ENCODE measurements at regions not wholly inside any gene's neighbourhood (a gene's known extent, or its start where the extent isn't known, plus 50 kb on each side); places are given as distances from the start of the nearest gene placed in this dataset.

DNA sequence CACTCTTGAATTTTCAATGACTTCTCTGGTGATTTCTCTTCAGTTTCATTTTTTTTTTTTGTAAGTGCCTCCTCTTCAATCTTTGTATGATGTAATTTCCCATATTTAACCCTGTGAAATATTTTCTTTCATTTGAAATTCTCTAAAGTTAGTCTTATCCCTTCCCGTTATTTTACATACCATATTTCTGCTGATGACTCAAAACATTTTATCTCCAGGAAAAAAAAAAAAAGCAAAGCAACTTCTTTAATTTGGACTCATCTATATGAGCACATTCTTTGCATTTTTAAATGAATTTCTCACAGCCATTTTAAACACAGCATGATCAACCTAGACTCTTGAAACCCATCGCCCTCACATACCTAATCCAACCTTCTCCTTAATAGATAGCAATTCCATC lies 1831.4 kb downstream of the ARAP2 start:
- Histone ChIP-seq H3K4me2 (ENCODE audit: low read length) (no peak overlapping the region), H3K4me1 (ENCODE audit: control insufficient read depth in 1 of 2, insufficient read depth in 2 of 2, low read length in 2 of 2) (no peaks in the 10 kb centered on the region), H3K36me3 (ENCODE audit: control insufficient read depth in 1 of 2, insufficient read depth in 2 of 2, low read length in 2 of 2) (no peaks in the 10 kb centered on the region), H3K9ac (ENCODE audit: low read length) (no peak overlapping the region), H3K27ac (ENCODE audit: low read depth, low read length) (no peak overlapping the region), H3K9me3 (ENCODE audit: control insufficient read depth in 1 of 2, insufficient read depth in 1 of 2, low read depth in 1 of 2, low read length in 2 of 2) (no peaks in the 10 kb centered on the region), H2AFZ (ENCODE audit: low read depth, low read length, poor library complexity, severe bottlenecking) (no peak overlapping the region), H3K79me2 (ENCODE audit: insufficient read depth, low read length) (no peaks in the 10 kb centered on the region), H3K4me3 (replicated peaks in 1 of 2; ENCODE audit: low read depth in 1 of 2, low read length in 2 of 2) (no peak overlapping the region), H3K27me3 (ENCODE audit: insufficient read depth, low read length) (no peaks in the 10 kb centered on the region), H3K9me2 (ENCODE audit: insufficient read depth) (no peaks in the 10 kb centered on the region), H4K20me1 (ENCODE audit: insufficient read depth) (no peaks in the 10 kb centered on the region)
- intact Hi-C loops (cut with micrococcal nuclease): no loop called here
- DNase-seq (ENCODE audit: low read depth, low spot score) (no peak), ATAC-seq (no peak)
- TF ChIP-seq POLR2A (IDR thresholded peaks at IDR 0.05; ENCODE audit: borderline replicate concordance, extremely low read depth, insufficient read depth, insufficient read length) (no peak), EZH2 (IDR thresholded peaks at IDR 0.05) (no peak), YY1 (IDR thresholded peaks at IDR 0.05; ENCODE audit: extremely low read depth, insufficient replicate concordance, low read depth, low read length) (no peak), RAD21 (IDR thresholded peaks at IDR 0.05; ENCODE audit: low read depth) (no peak), CEBPB (IDR thresholded peaks at IDR 0.05; ENCODE audit: low read depth) (no peak), ELF1 (IDR thresholded peaks at IDR 0.05; ENCODE audit: borderline replicate concordance, low read depth) (no peak), SP1 (IDR thresholded peaks at IDR 0.05; ENCODE audit: low read depth) (no peak), TCF7L2 (IDR thresholded peaks at IDR 0.05; ENCODE audit: borderline replicate concordance, extremely low read depth, insufficient read depth, insufficient read length) (no peak)
- TF ChIP-seq, protein P1, sequence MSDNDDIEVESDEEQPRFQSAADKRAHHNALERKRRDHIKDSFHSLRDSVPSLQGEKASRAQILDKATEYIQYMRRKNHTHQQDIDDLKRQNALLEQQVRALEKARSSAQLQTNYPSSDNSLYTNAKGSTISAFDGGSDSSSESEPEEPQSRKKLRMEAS (IDR thresholded peaks at IDR 0.05): no peak
- TF ChIP-seq, protein P2, sequence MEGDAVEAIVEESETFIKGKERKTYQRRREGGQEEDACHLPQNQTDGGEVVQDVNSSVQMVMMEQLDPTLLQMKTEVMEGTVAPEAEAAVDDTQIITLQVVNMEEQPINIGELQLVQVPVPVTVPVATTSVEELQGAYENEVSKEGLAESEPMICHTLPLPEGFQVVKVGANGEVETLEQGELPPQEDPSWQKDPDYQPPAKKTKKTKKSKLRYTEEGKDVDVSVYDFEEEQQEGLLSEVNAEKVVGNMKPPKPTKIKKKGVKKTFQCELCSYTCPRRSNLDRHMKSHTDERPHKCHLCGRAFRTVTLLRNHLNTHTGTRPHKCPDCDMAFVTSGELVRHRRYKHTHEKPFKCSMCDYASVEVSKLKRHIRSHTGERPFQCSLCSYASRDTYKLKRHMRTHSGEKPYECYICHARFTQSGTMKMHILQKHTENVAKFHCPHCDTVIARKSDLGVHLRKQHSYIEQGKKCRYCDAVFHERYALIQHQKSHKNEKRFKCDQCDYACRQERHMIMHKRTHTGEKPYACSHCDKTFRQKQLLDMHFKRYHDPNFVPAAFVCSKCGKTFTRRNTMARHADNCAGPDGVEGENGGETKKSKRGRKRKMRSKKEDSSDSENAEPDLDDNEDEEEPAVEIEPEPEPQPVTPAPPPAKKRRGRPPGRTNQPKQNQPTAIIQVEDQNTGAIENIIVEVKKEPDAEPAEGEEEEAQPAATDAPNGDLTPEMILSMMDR (IDR thresholded peaks at IDR 0.05 in 2 of 3, conservative IDR thresholded peaks at IDR 0.05 in 1 of 3; ENCODE audit: borderline replicate concordance in 1 of 3, insufficient read depth in 1 of 3, low read depth in 2 of 3, low read length in 2 of 3): no peak
- ChIA-PET POLR2A (no interaction called here), CTCF (no interaction called here), RAD21 (ENCODE audit: low non-redundant PET in 1 of 2, low total read pairs in 2 of 2, uncharacterized antibody in 2 of 2, unreplicated experiment in 2 of 2) (no interaction called here)
- no TSS peak for BruUV-seq (replicated peaks)

All from HCT116 (cell line).